GM12878 (cell line): ENCODE measurements at regions not wholly inside any gene's neighbourhood (a gene's known extent, or its start where the extent isn't known, plus 50 kb on each side); places are given as distances from the start of the nearest gene placed in this dataset.

Experiments used
- BHLHE40 ChIP-seq, 2 experiments: fragments of 450-650 bp in 1 of 2; IDR thresholded peaks; 2 replicates each; pipeline ENCODE4 v1.6.1; 2011 to 2017; ENCODE audit warnings: low read depth in 2 of 2, borderline replicate concordance in 1 of 2, improper control_type of control experiment in 1 of 2, low read length in 1 of 2, mild to moderate bottlenecking in 1 of 2
- FOS ChIP-seq: IDR thresholded peaks from 3 replicates; pipeline ENCODE4 v1.6.1; 2011; ENCODE audit warnings: borderline replicate concordance; ENCODE audit not compliant: insufficient read length; ENCODE audit errors: extremely low read depth
- NR2C2 ChIP-seq: IDR thresholded peaks from 2 replicates; pipeline ENCODE4 v1.6.1; 2011; ENCODE audit warnings: borderline replicate concordance, low read depth; ENCODE audit not compliant: control insufficient read depth, insufficient read length
- POLR2AphosphoS5 ChIP-seq: IDR thresholded peaks from 2 replicates; pipeline ENCODE4 v1.6.1; 2011; ENCODE audit warnings: mild to moderate bottlenecking, low read length, inconsistent platforms
- RB1 ChIP-seq: fragments of 450-650 bp; formaldehyde crosslinking; IDR thresholded peaks from 2 replicates; pipeline ENCODE4 v1.6.1; 2017; ENCODE audit warnings: mild to moderate bottlenecking, borderline replicate concordance
- SMAD1 ChIP-seq: fragments of 450-650 bp; IDR thresholded peaks from 2 replicates; pipeline ENCODE4 v1.6.1; 2018; ENCODE audit warnings: mild to moderate bottlenecking, low read depth; ENCODE audit not compliant: partially characterized antibody
- SP1 ChIP-seq: IDR thresholded peaks from one replicate; pipeline ENCODE4 v1.6.1; 2011; ENCODE audit warnings: low read depth, low read length
- SPI1 ChIP-seq: IDR thresholded peaks from 2 replicates; pipeline ENCODE4 v1.6.1; 2011; ENCODE audit warnings: low read depth, mild to moderate bottlenecking, low read length, moderate library complexity, borderline replicate concordance; ENCODE audit not compliant: insufficient read depth
- TBL1XR1 ChIP-seq: IDR thresholded peaks from 2 replicates; pipeline ENCODE4 v1.6.1; 2012; ENCODE audit warnings: low read depth, low read length, improper control_type of control experiment
- ZBED1 ChIP-seq: IDR thresholded peaks from 2 replicates; pipeline ENCODE4 v1.6.1; 2016; ENCODE audit warnings: borderline replicate concordance
- TF ChIP-seq, protein P1 (sequence below): fragments of 450-650 bp; formaldehyde crosslinking; IDR thresholded peaks from 2 replicates; pipeline ENCODE4 v1.4.0; 2022; ENCODE audit warnings: mild to moderate bottlenecking, moderate library complexity
- TF ChIP-seq, protein P2 (sequence below), 3 experiments: IDR thresholded peaks in 2 of 3; conservative IDR thresholded peaks in 1 of 3; 2 replicates each; pipeline ENCODE4 v1.5.1; 2011; ENCODE audit warnings: low read depth in 3 of 3, low read length in 3 of 3, mild to moderate bottlenecking in 3 of 3, control low read depth in 2 of 3, moderate library complexity in 2 of 3, inconsistent platforms in 1 of 3, mixed read lengths in 1 of 3; ENCODE audit not compliant: control insufficient read depth in 2 of 3, insufficient read depth in 1 of 3; ENCODE audit errors: extremely low read depth in 1 of 3
- TF ChIP-seq, protein P3 (sequence below): IDR thresholded peaks from 2 replicates; pipeline ENCODE4 v1.6.1; 2012; ENCODE audit warnings: low read depth, low read length, improper control_type of control experiment
- TF ChIP-seq, protein P4 (sequence below): IDR thresholded peaks from 2 replicates; pipeline ENCODE4 v1.6.1; 2011; ENCODE audit warnings: borderline replicate concordance, low read depth, mild to moderate bottlenecking, moderate library complexity, low read length; ENCODE audit not compliant: insufficient read depth, poor library complexity, severe bottlenecking

DNA sequence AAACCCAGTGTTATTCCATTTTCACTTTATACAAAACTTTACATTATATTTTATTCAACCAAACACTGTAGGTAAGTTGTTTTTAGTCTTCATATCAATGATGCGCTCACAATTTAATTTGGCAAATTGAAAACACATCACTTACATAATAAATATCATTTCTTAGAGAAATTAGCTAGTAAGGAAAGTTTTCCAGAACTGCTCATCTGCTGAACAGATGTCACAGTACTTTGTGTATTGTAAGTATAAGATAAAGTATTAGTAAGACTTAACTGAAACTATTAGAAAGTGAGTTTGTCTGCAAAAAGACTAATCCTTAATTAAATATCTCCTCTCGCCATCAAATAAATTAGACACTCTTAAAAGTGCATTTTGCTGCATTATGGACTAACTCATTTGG is 108.7 kb upstream of the PACRGL start:
- TF ChIP-seq SPI1 (no peak), SMAD1 (no peak), SP1 (no peak), NR2C2 (no peak), ZBED1 (no peak), TBL1XR1 (no peak), POLR2AphosphoS5 (no peak), RB1 (no peak), BHLHE40 (IDR thresholded peaks at IDR 0.05; ENCODE audit: borderline replicate concordance in 1 of 2, low read depth in 2 of 2, low read length in 1 of 2) (no peak), FOS (no peak)
- TF ChIP-seq, protein P1, sequence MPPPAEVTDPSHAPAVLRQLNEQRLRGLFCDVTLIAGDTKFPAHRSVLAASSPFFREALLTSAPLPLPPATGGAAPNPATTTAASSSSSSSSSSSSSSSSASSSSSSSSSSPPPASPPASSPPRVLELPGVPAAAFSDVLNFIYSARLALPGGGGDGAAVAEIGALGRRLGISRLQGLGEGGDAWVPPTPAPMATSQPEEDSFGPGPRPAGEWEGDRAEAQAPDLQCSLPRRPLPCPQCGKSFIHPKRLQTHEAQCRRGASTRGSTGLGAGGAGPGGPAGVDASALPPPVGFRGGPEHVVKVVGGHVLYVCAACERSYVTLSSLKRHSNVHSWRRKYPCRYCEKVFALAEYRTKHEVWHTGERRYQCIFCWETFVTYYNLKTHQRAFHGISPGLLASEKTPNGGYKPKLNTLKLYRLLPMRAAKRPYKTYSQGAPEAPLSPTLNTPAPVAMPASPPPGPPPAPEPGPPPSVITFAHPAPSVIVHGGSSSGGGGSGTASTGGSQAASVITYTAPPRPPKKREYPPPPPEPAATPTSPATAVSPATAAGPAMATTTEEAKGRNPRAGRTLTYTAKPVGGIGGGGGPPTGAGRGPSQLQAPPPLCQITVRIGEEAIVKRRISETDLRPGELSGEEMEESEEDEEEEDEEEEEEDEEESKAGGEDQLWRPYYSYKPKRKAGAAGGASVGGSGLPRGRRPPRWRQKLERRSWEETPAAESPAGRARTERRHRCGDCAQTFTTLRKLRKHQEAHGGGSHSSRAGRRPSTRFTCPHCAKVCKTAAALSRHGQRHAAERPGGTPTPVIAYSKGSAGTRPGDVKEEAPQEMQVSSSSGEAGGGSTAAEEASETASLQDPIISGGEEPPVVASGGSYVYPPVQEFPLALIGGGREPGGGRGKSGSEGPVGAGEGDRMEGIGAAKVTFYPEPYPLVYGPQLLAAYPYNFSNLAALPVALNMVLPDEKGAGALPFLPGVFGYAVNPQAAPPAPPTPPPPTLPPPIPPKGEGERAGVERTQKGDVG (CRISPR knock-in tag): no peak
- TF ChIP-seq, protein P2, sequence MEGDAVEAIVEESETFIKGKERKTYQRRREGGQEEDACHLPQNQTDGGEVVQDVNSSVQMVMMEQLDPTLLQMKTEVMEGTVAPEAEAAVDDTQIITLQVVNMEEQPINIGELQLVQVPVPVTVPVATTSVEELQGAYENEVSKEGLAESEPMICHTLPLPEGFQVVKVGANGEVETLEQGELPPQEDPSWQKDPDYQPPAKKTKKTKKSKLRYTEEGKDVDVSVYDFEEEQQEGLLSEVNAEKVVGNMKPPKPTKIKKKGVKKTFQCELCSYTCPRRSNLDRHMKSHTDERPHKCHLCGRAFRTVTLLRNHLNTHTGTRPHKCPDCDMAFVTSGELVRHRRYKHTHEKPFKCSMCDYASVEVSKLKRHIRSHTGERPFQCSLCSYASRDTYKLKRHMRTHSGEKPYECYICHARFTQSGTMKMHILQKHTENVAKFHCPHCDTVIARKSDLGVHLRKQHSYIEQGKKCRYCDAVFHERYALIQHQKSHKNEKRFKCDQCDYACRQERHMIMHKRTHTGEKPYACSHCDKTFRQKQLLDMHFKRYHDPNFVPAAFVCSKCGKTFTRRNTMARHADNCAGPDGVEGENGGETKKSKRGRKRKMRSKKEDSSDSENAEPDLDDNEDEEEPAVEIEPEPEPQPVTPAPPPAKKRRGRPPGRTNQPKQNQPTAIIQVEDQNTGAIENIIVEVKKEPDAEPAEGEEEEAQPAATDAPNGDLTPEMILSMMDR (IDR thresholded peaks at IDR 0.05 in 2 of 3, conservative IDR thresholded peaks at IDR 0.05 in 1 of 3; ENCODE audit: control insufficient read depth in 2 of 3, extremely low read depth in 1 of 3, insufficient read depth in 1 of 3, low read depth in 3 of 3, low read length in 3 of 3): no peak
- TF ChIP-seq, protein P3, sequence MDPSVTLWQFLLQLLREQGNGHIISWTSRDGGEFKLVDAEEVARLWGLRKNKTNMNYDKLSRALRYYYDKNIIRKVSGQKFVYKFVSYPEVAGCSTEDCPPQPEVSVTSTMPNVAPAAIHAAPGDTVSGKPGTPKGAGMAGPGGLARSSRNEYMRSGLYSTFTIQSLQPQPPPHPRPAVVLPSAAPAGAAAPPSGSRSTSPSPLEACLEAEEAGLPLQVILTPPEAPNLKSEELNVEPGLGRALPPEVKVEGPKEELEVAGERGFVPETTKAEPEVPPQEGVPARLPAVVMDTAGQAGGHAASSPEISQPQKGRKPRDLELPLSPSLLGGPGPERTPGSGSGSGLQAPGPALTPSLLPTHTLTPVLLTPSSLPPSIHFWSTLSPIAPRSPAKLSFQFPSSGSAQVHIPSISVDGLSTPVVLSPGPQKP: no peak
- TF ChIP-seq, protein P4, sequence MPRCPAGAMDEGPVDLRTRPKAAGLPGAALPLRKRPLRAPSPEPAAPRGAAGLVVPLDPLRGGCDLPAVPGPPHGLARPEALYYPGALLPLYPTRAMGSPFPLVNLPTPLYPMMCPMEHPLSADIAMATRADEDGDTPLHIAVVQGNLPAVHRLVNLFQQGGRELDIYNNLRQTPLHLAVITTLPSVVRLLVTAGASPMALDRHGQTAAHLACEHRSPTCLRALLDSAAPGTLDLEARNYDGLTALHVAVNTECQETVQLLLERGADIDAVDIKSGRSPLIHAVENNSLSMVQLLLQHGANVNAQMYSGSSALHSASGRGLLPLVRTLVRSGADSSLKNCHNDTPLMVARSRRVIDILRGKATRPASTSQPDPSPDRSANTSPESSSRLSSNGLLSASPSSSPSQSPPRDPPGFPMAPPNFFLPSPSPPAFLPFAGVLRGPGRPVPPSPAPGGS: no peak
